ENCODE measurements at regions not wholly inside any gene's neighbourhood (a gene's known extent, or its start where the extent isn't known, plus 50 kb on each side); places are given as distances from the start of the nearest gene placed in this dataset.

- Histone ChIP-seq H3K9me1 (ENCODE audit: control insufficient read depth, extremely low read depth, insufficient read depth, low read length) (no peaks in the 10 kb centered on the region), H3K27me3 (ENCODE audit: control insufficient read depth, extremely low read depth, insufficient read depth, low read length) (no peaks in the 10 kb centered on the region), H3K4me2 (ENCODE audit: control insufficient read depth, extremely low read depth, insufficient read depth, low read depth, low read length) (no peak overlapping the region), H3K36me3 (ENCODE audit: control insufficient read depth in 2 of 2, extremely low read depth in 1 of 2, insufficient read depth in 2 of 2, low read length in 2 of 2) (no peaks in the 10 kb centered on the region), H3K27ac (ENCODE audit: control insufficient read depth, insufficient read depth, low read length) (no peak overlapping the region), H3K9me3 (ENCODE audit: control insufficient read depth, low read depth, low read length) (no peaks in the 10 kb centered on the region), H3K4me3 (ENCODE audit: control insufficient read depth in 2 of 3, extremely low read depth in 1 of 3, insufficient read depth in 2 of 3, low read depth in 1 of 3, low read length in 3 of 3) (no peak overlapping the region), H3K4me1 (ENCODE audit: control insufficient read depth, extremely low read depth, insufficient read depth, low read length) (no peaks in the 10 kb centered on the region), H3K9ac (ENCODE audit: control insufficient read depth, extremely low read depth, insufficient read depth, low read length) (no peak overlapping the region), H2AFZ (ENCODE audit: control insufficient read depth, low read length) (no peak overlapping the region), H4K20me1 (ENCODE audit: control insufficient read depth, extremely low read depth, insufficient read depth, low read length) (no peaks in the 10 kb centered on the region), H3K79me2 (ENCODE audit: control insufficient read depth, insufficient read depth, low read length) (no peaks in the 10 kb centered on the region)
- dilution Hi-C loops (cut with MboI; ENCODE audit: extremely low pct_ligation_motif_present, low sequenced_read_pairs) = no loop called here
- DNase-seq (ENCODE audit: low read depth, low spot score) (no peak), FAIRE-seq (no peak)
- TF ChIP-seq, protein P1, sequence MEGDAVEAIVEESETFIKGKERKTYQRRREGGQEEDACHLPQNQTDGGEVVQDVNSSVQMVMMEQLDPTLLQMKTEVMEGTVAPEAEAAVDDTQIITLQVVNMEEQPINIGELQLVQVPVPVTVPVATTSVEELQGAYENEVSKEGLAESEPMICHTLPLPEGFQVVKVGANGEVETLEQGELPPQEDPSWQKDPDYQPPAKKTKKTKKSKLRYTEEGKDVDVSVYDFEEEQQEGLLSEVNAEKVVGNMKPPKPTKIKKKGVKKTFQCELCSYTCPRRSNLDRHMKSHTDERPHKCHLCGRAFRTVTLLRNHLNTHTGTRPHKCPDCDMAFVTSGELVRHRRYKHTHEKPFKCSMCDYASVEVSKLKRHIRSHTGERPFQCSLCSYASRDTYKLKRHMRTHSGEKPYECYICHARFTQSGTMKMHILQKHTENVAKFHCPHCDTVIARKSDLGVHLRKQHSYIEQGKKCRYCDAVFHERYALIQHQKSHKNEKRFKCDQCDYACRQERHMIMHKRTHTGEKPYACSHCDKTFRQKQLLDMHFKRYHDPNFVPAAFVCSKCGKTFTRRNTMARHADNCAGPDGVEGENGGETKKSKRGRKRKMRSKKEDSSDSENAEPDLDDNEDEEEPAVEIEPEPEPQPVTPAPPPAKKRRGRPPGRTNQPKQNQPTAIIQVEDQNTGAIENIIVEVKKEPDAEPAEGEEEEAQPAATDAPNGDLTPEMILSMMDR (optimal IDR thresholded peaks at IDR 0.05 in 1 of 3, IDR thresholded peaks at IDR 0.05 in 1 of 3, conservative IDR thresholded peaks at IDR 0.05 in 1 of 3; ENCODE audit: extremely low read depth in 1 of 3, insufficient read depth in 2 of 3, low read length in 3 of 3) = no peak
- TF ChIP-seq EZH2 (IDR thresholded peaks at IDR 0.05; ENCODE audit: low read length) = no peak
These were observed 81.8 kb upstream of the ALCAM start for GRCh38 chr3:105284876-105285275.

DNA sequence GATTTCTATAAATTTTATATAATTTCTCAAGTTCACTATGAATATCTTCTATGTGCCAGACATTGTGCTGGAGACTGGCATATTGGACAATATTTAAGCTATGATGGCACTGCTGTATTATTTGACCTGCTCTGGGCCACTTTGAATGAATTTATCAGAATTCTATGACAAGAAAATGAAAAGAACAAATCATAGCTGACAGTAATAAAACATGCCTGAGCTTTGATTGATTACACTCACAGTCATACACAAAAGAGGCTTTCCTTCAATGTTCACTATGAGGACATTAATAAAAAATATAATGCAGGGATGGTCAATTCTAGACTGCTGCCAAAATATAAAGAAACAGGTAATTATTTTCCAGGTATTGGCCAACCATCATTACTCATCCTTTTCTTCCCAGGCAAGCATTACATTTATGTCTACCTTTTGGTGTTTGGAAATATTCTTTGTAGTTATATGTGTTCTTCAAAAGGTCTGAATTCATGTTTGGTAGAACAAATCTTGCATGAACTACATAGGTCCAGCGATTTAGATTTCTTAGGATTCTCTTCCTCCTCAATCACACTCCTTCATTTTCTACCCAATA, 81.0 kb upstream of the ALCAM start:
- DNase-seq (ENCODE audit: low read depth, low spot score) (no peak), FAIRE-seq (no peak)
- TF ChIP-seq, protein P1 (optimal IDR thresholded peaks at IDR 0.05 in 1 of 3, IDR thresholded peaks at IDR 0.05 in 1 of 3, conservative IDR thresholded peaks at IDR 0.05 in 1 of 3; ENCODE audit: extremely low read depth in 1 of 3, insufficient read depth in 2 of 3, low read length in 3 of 3) = no peak
- TF ChIP-seq EZH2 (IDR thresholded peaks at IDR 0.05; ENCODE audit: low read length) = no peak
- no peak overlapping the region for H3K4me2 ChIP-seq (ENCODE audit: control insufficient read depth, extremely low read depth, insufficient read depth, low read depth, low read length)
- dilution Hi-C loops (cut with MboI; ENCODE audit: extremely low pct_ligation_motif_present, low sequenced_read_pairs) = no loop called here
- no peak overlapping the region for H3K9ac ChIP-seq (ENCODE audit: control insufficient read depth, extremely low read depth, insufficient read depth, low read length)
- H4K20me1 ChIP-seq (ENCODE audit: control insufficient read depth, extremely low read depth, insufficient read depth, low read length) = no peaks in the 10 kb centered on the region
- no peaks in the 10 kb centered on the region for H3K79me2 ChIP-seq (ENCODE audit: control insufficient read depth, insufficient read depth, low read length)
- no peaks in the 10 kb centered on the region for H3K27me3 ChIP-seq (ENCODE audit: control insufficient read depth, extremely low read depth, insufficient read depth, low read length)
- H3K4me1 ChIP-seq (ENCODE audit: control insufficient read depth, extremely low read depth, insufficient read depth, low read length) = no peaks in the 10 kb centered on the region
- no peaks in the 10 kb centered on the region for H3K36me3 ChIP-seq (ENCODE audit: control insufficient read depth in 2 of 2, extremely low read depth in 1 of 2, insufficient read depth in 2 of 2, low read length in 2 of 2)
- H3K9me1 ChIP-seq (ENCODE audit: control insufficient read depth, extremely low read depth, insufficient read depth, low read length) = no peaks in the 10 kb centered on the region
- H3K9me3 ChIP-seq (ENCODE audit: control insufficient read depth, low read depth, low read length) = no peaks in the 10 kb centered on the region
- H3K27ac ChIP-seq (ENCODE audit: control insufficient read depth, insufficient read depth, low read length) = no peak overlapping the region
- no peak overlapping the region for H2AFZ ChIP-seq (ENCODE audit: control insufficient read depth, low read length)
- no peak overlapping the region for H3K4me3 ChIP-seq (ENCODE audit: control insufficient read depth in 2 of 3, extremely low read depth in 1 of 3, insufficient read depth in 2 of 3, low read depth in 1 of 3, low read length in 3 of 3)
